ENCODE measurements at regions not wholly inside any gene's neighbourhood (a gene's known extent, or its start where the extent isn't known, plus 50 kb on each side); places are given as distances from the start of the nearest gene placed in this dataset.

DNA sequence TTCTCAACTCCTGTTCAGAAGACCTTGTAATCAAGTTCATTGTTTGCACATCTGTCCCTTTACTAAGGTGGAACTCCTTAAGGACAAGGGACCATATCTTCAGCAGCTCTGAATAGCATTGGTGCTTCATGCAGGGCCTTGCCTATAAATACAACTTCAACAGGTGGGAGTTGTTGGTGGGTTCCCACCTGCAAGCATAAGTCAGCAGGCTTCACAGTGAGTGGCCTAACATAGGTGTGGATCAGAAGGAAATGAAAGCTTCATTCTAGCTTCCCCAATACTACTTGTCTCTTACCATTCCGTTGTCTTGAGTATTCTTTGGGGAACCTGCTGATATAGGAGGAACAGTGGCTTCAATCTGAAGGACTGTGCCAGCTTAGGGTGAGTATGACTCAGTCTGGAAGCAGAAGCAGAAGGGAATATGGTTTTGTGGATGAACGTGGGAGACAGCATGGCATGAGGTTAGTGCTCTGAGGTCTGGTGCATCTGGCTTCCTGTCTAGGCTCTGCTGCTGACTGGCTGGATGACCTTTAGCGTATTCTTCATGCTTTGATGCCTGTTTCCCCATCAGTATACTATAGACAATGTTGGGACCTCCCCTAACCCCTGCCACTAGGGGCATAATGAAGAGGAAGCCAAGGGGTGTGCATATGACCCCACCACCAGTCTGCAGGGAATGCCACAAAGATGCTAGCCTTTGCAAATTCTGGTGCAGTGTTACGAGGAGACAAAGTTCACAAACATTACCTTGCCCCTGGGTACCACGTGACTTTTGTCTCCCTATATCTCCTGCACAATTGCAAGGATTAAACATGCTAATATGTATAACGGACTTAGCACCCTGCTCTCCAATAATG lies 192.3 kb downstream of the PALM2AKAP2 start:
- no peaks in the 10 kb centered on the region for H3K36me3 ChIP-seq (ENCODE audit: insufficient read depth, low read length)
- H3K4me1 Mint-ChIP-seq (ENCODE audit: low read depth, unreplicated experiment), result peaks cover 19% of the 10 kb centered on the region
- H3K4me1 ChIP-seq (ENCODE audit: insufficient read depth, low read length), result no peaks in the 10 kb centered on the region
- DNase-seq (ENCODE audit: low read depth) (no peak), FAIRE-seq (no peak)
- no peaks in the 10 kb centered on the region for H3K9me3 ChIP-seq (ENCODE audit: insufficient read depth, low read depth, low read length)
- no peaks in the 10 kb centered on the region for H3K79me2 ChIP-seq (ENCODE audit: insufficient read depth, low read length)
- H3K4me3 Mint-ChIP-seq (ENCODE audit: unreplicated experiment), result no peak overlapping the region
- peaks cover 11% of the 10 kb centered on the region for H4K20me1 ChIP-seq (ENCODE audit: insufficient read depth, low read length)
- no peak overlapping the region for H3K9ac ChIP-seq (ENCODE audit: low read length)
- no peak overlapping the region for H3K4me3 ChIP-seq (ENCODE audit: insufficient read depth, low read depth, low read length)
- no peak overlapping the region for H3K27ac Mint-ChIP-seq (ENCODE audit: unreplicated experiment)
- peaks cover 2% of the 10 kb centered on the region for H3K9me3 Mint-ChIP-seq (ENCODE audit: unreplicated experiment)
- H3K27me3 ChIP-seq (ENCODE audit: insufficient read depth, low read length), result no peaks in the 10 kb centered on the region
- no peak overlapping the region for H2AFZ ChIP-seq (ENCODE audit: low read depth, low read length)
- TF ChIP-seq CTCF (IDR thresholded peaks at IDR 0.05; ENCODE audit: insufficient read depth, low read depth, low read length) (no peak), EZH2 (IDR thresholded peaks at IDR 0.05; ENCODE audit: insufficient read depth, low read length) (no peak)
- H3K27me3 Mint-ChIP-seq (ENCODE audit: low read depth, unreplicated experiment), result no peaks in the 10 kb centered on the region
- H3K36me3 Mint-ChIP-seq (ENCODE audit: low read depth, unreplicated experiment), result peaks cover 23% of the 10 kb centered on the region
- H3K4me2 ChIP-seq (ENCODE audit: low read length), result no peak overlapping the region
- H3K27ac ChIP-seq (ENCODE audit: low read depth, low read length), result no peak overlapping the region

DNA sequence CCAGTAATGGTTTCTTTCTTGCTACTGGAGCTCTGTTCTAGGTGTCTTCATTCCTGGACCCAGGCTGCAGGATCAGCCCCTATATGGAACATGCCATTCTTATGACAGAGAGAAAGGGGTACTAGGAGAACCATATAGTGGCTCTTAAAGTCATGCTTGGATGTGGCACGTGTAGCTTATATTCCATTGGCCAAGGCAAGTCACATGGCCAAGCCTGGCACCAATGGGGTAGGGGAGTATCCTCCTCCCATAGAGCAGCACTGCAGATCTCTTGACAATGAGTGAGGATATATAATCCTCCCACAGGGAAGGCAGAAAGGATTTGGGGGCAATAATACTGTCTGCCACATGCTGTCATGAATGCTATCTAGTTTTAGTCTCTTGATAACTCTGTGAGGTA lies 193.3 kb downstream of the PALM2AKAP2 start:
- Histone ChIP-seq H2AFZ (ENCODE audit: low read depth, low read length) (no peak overlapping the region), H3K9me3 (ENCODE audit: insufficient read depth, low read depth, low read length) (no peaks in the 10 kb centered on the region), H3K79me2 (ENCODE audit: insufficient read depth, low read length) (no peaks in the 10 kb centered on the region), H3K36me3 (ENCODE audit: insufficient read depth, low read length) (no peaks in the 10 kb centered on the region), H3K4me1 (ENCODE audit: insufficient read depth, low read length) (no peaks in the 10 kb centered on the region), H3K27ac (ENCODE audit: low read depth, low read length) (no peak overlapping the region), H4K20me1 (ENCODE audit: insufficient read depth, low read length) (peaks cover 11% of the 10 kb centered on the region), H3K4me3 (ENCODE audit: insufficient read depth, low read depth, low read length) (no peak overlapping the region), H3K27me3 (ENCODE audit: insufficient read depth, low read length) (no peaks in the 10 kb centered on the region), H3K4me2 (ENCODE audit: low read length) (no peak overlapping the region), H3K9ac (ENCODE audit: low read length) (no peak overlapping the region)
- DNase-seq (ENCODE audit: low read depth) (no peak), FAIRE-seq (no peak)
- no peaks in the 10 kb centered on the region for H3K27me3 Mint-ChIP-seq (ENCODE audit: low read depth, unreplicated experiment)
- TF ChIP-seq CTCF (IDR thresholded peaks at IDR 0.05; ENCODE audit: insufficient read depth, low read depth, low read length) (no peak), EZH2 (IDR thresholded peaks at IDR 0.05; ENCODE audit: insufficient read depth, low read length) (no peak)
- peaks cover 20% of the 10 kb centered on the region for H3K36me3 Mint-ChIP-seq (ENCODE audit: low read depth, unreplicated experiment)
- H3K4me3 Mint-ChIP-seq (ENCODE audit: unreplicated experiment), result no peak overlapping the region
- H3K9me3 Mint-ChIP-seq (ENCODE audit: unreplicated experiment), result peaks cover 2% of the 10 kb centered on the region
- H3K4me1 Mint-ChIP-seq (ENCODE audit: low read depth, unreplicated experiment), result peaks cover 19% of the 10 kb centered on the region
- no peak overlapping the region for H3K27ac Mint-ChIP-seq (ENCODE audit: unreplicated experiment)
